ENCODE measurements at regions not wholly inside any gene's neighbourhood (a gene's known extent, or its start where the extent isn't known, plus 50 kb on each side); places are given as distances from the start of the nearest gene placed in this dataset.
"Not testable (repeated sequence)": the region's sequence is repeated elsewhere in the genome, so short reads cannot be mapped to it uniquely, and the experiment has no call there.

GRCh38 chr11:116061322-116061721, 557.1 kb upstream of the CADM1 start:
- DNase-seq: no peak

DNA sequence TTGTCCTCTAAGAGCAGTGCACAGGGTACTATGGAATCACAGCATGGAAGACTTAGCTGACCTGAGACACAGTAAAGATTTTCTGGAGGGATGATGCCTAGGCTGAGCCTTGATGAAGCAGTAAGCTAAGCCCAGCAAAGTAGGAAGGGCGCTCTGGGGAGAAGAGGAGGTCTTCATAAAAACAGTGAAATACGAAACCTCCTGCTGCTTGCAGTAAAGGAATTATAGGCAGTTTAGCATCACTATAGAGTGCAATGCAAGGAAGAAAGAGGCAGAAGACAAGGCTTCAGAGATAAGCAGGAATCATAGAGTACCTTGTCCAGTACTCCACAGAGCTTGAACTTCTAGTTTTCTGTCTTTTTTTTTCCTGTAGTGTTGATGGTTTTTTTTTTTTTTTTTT, 555.7 kb upstream of the CADM1 start:
- DNase-seq: no peak

DNA sequence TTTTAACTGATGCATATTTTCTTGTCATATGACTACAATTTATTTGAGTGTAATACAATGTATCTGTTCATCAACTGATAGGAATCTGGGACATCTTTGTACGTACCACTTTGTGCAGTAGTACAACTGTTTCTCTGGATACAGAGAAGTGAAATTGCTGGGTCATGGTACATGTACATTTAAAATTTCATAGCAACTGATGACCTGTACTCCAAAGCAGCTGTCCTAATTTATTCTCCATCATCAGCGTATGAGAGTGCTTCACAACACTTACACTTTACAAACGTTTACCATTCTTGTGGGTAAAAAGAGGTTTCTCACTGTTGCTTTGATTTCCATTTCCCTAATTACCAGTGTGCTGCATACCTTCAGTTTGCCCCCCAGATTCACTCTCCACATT, 552.8 kb upstream of the CADM1 start:
- no peak for DNase-seq

GRCh38 chr11:116055064-116055463, 550.8 kb upstream of the CADM1 start:
- DNase-seq: no peak

DNA sequence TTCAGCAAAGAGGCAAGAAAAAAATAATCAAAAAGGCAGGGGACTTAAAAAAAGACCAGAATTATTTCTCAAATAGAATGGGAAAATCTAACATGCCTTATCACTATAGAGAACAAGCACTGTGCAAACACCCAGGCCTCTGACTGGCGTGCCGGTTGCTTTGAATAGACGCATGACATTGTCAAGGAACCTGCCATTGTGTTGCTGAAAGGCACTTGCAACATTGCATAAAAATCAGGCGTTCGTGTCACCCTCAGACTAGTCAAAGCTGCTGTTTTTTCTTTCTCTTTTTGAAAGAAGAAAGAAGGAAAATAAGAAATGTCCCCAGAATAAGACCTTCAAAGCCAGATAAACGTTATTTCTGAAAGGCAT, 549.3 kb upstream of the CADM1 start:
- no peak for DNase-seq

- no peak for DNase-seq
Measured at GRCh38 chr11:116052603-116053547, 548.7 kb upstream of the CADM1 start.

GRCh38 chr11:116051494-116051893, 547.3 kb upstream of the CADM1 start:
- no peak for DNase-seq

GRCh38 chr11:116049383-116049782, 545.2 kb upstream of the CADM1 start:
- no peak for DNase-seq

DNA sequence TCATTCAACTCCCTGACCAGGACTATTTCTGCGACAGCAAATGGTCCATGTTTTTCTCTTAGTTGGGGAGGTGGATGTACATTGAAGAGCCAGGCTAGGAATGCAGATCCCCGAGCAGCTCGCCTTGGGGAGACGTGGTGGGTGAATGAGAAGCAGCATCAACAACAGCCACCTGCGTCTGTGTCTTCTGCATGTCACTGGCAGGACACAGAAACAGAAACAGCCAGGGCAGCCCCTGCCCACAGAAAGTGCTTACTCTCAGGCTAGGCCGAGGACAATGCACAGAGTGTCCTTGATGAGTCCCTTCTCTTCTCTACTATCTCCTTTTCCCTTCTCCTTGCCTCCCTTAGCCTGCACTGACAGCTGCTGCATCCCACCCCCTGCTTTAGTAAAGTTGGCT, 541.9 kb upstream of the CADM1 start:
- DNase-seq: no peak

DNA sequence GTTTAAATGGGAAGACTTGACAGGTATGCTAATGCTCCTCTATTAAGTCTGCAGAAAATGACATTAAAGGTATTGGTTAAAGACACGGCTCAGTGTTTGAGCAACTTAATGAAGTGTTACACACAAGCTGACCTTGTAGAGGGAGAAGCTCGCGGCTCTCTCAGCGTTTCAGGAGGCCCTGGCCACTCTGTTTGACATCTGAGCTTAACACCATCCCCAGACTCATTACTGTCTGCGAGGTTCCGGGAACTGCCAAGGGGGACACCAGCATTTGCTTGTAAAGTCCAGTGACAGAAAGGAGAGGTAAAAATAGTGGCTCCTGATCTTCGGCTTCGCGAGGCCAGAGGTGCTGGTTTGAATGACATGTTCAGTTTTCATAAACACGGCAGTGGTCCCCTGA, 540.7 kb upstream of the CADM1 start:
- no peak for DNase-seq

DNA sequence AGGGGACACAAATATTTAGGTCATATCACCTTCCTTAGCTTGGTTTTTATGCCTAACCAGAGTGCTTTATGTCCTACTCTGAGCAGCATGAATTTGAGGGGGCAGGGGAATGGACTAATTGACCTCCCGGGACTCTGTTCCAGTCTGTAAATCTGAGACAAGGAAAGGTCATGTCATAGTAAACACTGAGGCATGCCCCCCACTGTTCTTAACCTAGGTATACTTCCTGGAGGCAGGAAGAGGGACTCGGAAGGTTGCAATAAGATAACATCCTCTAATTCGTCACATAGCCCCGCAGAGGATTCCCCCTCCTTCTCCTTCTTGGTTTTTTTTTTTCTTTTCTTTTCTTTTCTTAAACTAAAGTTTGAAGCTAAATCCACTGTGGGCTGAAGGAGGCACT, 540.3 kb upstream of the CADM1 start:
- no peak for DNase-seq

DNA sequence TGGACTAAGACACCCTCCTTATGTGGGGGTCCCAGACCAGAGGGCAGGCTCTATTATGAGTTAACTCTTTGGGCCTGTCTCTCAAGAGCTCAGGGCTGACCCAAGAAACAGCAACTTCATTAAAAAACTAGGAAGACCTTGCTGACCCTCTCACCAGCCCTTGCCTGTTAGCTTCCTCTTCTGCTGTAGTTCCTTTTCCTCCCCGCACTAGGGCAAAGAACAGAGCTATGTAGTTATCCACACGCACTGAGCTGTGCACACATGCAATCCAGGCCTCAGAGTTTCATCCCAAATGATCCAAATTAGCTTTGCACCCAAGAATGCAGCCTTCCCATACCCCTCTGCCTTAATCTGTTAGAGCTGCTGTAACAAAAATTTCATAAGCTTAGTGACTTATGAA, 539.6 kb upstream of the CADM1 start:
- no peak for DNase-seq

DNA sequence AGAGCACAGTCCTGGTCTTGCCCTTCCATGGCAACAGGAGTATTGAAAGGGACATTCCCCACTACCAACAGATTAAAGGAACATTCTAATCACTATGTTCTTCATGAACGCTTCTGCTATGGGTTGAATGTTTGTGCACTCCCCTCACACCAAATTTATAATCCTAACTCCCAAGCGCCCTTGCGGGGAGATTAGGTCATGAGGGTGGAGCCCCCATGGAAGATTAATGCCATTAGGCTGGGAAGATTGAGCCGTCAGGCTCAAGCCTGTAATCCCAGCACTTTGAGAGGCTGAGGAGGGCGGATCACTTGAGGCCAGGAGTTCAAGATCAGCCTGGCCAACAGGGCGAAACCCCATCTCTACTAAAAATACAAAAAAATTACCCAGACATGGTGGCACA, 538.8 kb upstream of the CADM1 start:
- not testable (repeated sequence) for DNase-seq

DNA sequence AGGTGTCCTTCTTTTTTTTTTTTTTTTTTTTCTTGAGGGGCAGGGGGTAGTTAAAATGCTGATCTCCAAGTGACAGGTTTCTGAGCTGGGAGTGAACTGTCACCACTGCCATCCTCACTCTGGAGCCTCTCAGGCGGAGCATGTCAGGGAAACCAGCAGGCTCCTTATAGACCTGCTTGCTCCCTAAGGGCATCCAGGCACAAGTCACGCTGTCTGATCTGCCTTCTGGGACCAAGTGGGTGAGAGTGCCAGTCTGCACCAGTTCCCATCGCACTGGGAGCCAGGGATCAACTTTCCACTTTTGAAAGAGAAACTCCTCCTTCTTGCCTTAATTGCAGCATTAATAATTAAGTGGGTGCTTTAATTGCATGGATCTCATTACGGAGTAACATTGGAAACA, 537.9 kb upstream of the CADM1 start:
- DNase-seq: no peak

GRCh38 chr11:116037861-116038260, 533.6 kb upstream of the CADM1 start:
- no peak for DNase-seq

- DNase-seq: peak; percentile 80
Measured at GRCh38 chr11:116035977-116036376, 531.8 kb upstream of the CADM1 start.

DNA sequence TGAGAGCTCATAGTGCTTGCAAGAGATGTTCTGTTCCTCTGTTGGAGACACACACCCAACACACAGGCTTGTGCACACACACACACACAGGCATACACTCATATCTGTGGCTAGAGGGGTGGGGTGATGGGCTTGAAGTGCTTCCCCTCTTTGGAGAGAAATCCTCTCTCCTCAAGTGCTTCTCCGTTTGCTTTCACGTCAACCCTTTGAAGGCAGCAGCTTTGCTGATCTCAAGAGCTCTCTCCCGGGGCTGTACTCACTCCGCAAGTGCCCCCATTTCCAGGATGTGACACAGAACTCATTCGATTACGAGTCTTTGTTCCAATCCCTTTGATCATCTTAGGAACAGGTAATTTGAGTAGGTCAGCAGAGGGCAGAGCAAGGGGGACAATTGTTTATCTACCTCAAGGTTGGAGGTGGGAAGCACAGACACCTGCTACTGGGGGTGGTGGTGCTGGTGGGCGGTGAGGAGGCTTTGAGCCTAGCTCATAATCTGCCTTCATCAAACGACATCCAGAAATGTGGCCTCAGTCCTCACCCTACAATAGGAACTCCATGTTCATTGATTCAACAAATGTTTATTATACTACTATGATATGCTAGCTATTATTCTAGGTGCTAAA, 529.8 kb upstream of the CADM1 start:
- DNase-seq: peak; percentile 85

GRCh38 chr11:116030697-116031331, 526.6 kb upstream of the CADM1 start:
- no peak for DNase-seq

GRCh38 chr11:116028506-116028905, 524.3 kb upstream of the CADM1 start:
- not testable (repeated sequence) for DNase-seq

GRCh38 chr11:115999437-115999836, 495.2 kb upstream of the CADM1 start:
- no peak for DNase-seq

DNA sequence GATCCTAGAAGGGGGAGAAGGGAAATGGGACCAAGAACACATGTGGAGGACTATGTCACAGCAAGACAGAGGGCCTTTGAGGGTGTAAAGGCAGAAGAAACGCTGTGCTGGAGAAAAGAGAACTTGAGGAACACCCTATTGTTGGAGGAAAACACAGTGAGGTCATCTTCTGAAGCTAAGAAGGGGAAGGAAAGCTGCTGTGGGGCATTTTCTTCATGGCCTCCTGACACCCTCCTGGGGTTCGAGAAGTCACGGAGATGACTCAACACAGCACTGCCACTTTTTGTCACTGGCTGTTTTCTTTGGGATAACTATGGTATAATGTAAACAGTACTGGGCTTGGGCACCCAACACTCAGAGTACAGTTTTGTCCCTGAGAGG, 492.6 kb upstream of the CADM1 start:
- no peak for DNase-seq

GRCh38 chr11:115996125-115996807, 492.1 kb upstream of the CADM1 start:
- no peak for DNase-seq

- no peak for DNase-seq
Measured at GRCh38 chr11:115993590-115993989, 489.4 kb upstream of the CADM1 start.

All from NCI-H1436 treated with DMSO at 0.1 percent for 48 hours (cell line).